HepG2 (cell line): ENCODE measurements at regions not wholly inside any gene's neighbourhood (a gene's known extent, or its start where the extent isn't known, plus 50 kb on each side); places are given as distances from the start of the nearest gene placed in this dataset.

Experiments
- EED ChIP-seq: sonication (generic); formaldehyde crosslinking; IDR thresholded peaks from 2 replicates; pipeline ENCODE4 v1.5.0; 2020; ENCODE audit warnings: mild to moderate bottlenecking, missing genetic modification reagents
- ELF4 ChIP-seq: sonication (generic); formaldehyde crosslinking; IDR thresholded peaks from 2 replicates; pipeline ENCODE4 v1.5.0; 2020; ENCODE audit warnings: missing genetic modification reagents, mild to moderate bottlenecking, moderate library complexity, borderline replicate concordance
- MXI1 ChIP-seq: IDR thresholded peaks from 3 replicates; pipeline ENCODE4 v1.6.1; 2012; ENCODE audit warnings: low read depth, low read length, inconsistent platforms, borderline replicate concordance
- NR2F6 ChIP-seq, 2 experiments: IDR thresholded peaks; 2 replicates each; pipeline ENCODE4 v1.6.1; 2016; ENCODE audit warnings: antibody characterized with exemption in 1 of 2, mild to moderate bottlenecking in 1 of 2
- SATB2 ChIP-seq: sonication (generic); formaldehyde crosslinking; IDR thresholded peaks from 2 replicates; pipeline ENCODE4 v1.5.0; 2020; ENCODE audit warnings: missing genetic modification reagents
- SSRP1 ChIP-seq: IDR thresholded peaks from 2 replicates; pipeline ENCODE4 v1.6.1; 2016; ENCODE audit warnings: control low read depth
- TCF7 ChIP-seq: sonication (generic); IDR thresholded peaks from 2 replicates; pipeline ENCODE4 v1.6.1; 2016; ENCODE audit warnings: antibody characterized with exemption, low read depth
- ZMYM3 ChIP-seq: sonication (generic); formaldehyde crosslinking; IDR thresholded peaks from 2 replicates; pipeline ENCODE4 v1.5.1; 2020; ENCODE audit warnings: mild to moderate bottlenecking, missing genetic modification reagents
- ZNF234 ChIP-seq: sonication (generic); formaldehyde crosslinking; conservative IDR thresholded peaks from 2 replicates; pipeline ENCODE4 v1.5.1; 2020; ENCODE audit warnings: mild to moderate bottlenecking, missing genetic modification reagents
- ZNF431 ChIP-seq: sonication (generic); formaldehyde crosslinking; IDR thresholded peaks from 2 replicates; pipeline ENCODE4 v1.9.0; 2022; ENCODE audit warnings: missing genetic modification reagents, low read depth, mild to moderate bottlenecking, borderline replicate concordance
- ZNF570 ChIP-seq: sonication (generic); formaldehyde crosslinking; IDR thresholded peaks from 2 replicates; pipeline ENCODE4 v1.4.0; 2020; ENCODE audit warnings: mild to moderate bottlenecking, missing genetic modification reagents, borderline replicate concordance
- TF ChIP-seq, protein P1 (sequence below): IDR thresholded peaks from 2 replicates; pipeline ENCODE4 v1.6.1; 2016; ENCODE audit warnings: low read depth, missing genetic modification reagents, missing compliant biosample characterization
- TF ChIP-seq, protein P2 (sequence below): sonication (generic); formaldehyde crosslinking; IDR thresholded peaks from 2 replicates; pipeline ENCODE4 v1.4.0; 2020; ENCODE audit warnings: missing genetic modification reagents
- TF ChIP-seq, protein P3 (sequence below): fragments of 450-650 bp; IDR thresholded peaks from 2 replicates; pipeline ENCODE4 v1.6.1; 2017
- TF ChIP-seq, protein P4 (sequence below): sonication (generic); formaldehyde crosslinking; IDR thresholded peaks from 2 replicates; pipeline ENCODE4 v1.4.0; 2020; ENCODE audit warnings: missing genetic modification reagents
- TF ChIP-seq, protein P5 (sequence below): IDR thresholded peaks from 2 replicates; pipeline ENCODE4 v1.6.1; 2016; ENCODE audit warnings: low read depth, control low read depth
- TF ChIP-seq, protein P6 (sequence below): sonication (generic); formaldehyde crosslinking; IDR thresholded peaks from 2 replicates; pipeline ENCODE4 v1.4.0; 2020; ENCODE audit warnings: mild to moderate bottlenecking, missing genetic modification reagents

DNA sequence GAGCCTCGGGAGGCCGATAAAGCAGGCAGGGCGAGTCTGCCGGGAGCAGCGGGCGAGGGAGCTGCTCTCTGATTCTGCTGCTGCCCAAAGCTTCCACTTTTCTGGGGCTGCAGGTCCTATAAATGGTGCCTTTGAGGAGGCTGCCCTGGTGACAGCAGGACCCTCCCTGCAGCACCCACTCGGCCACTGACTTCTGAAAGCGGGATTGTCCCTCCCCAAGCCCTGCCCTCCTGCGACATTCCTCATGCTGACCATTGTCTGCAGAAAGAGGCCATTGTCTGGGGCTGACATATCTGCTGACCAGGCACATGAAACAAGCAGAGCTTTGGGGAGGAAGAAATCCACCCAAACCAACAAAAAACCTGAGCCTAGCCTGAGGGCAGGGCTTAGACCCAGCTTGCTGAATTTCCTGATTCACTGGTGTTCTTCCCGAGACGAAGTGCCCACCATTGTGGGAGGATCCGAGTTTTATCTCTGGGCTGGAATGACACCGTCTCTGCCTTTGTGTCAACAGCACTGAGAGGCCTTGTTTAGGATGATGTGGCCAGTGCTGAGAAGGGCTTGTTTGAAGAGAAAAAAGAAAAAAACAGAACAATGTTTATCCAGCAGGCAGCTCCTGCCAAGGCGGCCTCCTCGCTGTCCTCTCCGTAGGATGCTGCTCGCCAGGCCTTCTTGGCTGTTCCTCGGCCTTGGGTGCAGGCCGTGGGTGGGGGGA, 129.7 kb downstream of the MYCN start (continued):
- TF ChIP-seq MXI1, result no peak
- no peak for TF ChIP-seq ELF4 (CRISPR knock-in tag)
- no peak; the same call in 1 of the 2 replicates for TF ChIP-seq ZMYM3
- TF ChIP-seq NR2F6 (IDR thresholded peaks at IDR 0.05), result peak; percentile 18; the same call in 1 of the 2 replicates
- TF ChIP-seq NR2F6 (CRISPR knock-in tag; IDR thresholded peaks at IDR 0.05), result peak; percentile 61
- TF ChIP-seq, protein P1, sequence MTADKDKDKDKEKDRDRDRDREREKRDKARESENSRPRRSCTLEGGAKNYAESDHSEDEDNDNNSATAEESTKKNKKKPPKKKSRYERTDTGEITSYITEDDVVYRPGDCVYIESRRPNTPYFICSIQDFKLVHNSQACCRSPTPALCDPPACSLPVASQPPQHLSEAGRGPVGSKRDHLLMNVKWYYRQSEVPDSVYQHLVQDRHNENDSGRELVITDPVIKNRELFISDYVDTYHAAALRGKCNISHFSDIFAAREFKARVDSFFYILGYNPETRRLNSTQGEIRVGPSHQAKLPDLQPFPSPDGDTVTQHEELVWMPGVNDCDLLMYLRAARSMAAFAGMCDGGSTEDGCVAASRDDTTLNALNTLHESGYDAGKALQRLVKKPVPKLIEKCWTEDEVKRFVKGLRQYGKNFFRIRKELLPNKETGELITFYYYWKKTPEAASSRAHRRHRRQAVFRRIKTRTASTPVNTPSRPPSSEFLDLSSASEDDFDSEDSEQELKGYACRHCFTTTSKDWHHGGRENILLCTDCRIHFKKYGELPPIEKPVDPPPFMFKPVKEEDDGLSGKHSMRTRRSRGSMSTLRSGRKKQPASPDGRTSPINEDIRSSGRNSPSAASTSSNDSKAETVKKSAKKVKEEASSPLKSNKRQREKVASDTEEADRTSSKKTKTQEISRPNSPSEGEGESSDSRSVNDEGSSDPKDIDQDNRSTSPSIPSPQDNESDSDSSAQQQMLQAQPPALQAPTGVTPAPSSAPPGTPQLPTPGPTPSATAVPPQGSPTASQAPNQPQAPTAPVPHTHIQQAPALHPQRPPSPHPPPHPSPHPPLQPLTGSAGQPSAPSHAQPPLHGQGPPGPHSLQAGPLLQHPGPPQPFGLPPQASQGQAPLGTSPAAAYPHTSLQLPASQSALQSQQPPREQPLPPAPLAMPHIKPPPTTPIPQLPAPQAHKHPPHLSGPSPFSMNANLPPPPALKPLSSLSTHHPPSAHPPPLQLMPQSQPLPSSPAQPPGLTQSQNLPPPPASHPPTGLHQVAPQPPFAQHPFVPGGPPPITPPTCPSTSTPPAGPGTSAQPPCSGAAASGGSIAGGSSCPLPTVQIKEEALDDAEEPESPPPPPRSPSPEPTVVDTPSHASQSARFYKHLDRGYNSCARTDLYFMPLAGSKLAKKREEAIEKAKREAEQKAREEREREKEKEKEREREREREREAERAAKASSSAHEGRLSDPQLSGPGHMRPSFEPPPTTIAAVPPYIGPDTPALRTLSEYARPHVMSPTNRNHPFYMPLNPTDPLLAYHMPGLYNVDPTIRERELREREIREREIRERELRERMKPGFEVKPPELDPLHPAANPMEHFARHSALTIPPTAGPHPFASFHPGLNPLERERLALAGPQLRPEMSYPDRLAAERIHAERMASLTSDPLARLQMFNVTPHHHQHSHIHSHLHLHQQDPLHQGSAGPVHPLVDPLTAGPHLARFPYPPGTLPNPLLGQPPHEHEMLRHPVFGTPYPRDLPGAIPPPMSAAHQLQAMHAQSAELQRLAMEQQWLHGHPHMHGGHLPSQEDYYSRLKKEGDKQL (CRISPR knock-in tag), result no peak; the same call in none of the 2 replicates
- TF ChIP-seq, protein P2, sequence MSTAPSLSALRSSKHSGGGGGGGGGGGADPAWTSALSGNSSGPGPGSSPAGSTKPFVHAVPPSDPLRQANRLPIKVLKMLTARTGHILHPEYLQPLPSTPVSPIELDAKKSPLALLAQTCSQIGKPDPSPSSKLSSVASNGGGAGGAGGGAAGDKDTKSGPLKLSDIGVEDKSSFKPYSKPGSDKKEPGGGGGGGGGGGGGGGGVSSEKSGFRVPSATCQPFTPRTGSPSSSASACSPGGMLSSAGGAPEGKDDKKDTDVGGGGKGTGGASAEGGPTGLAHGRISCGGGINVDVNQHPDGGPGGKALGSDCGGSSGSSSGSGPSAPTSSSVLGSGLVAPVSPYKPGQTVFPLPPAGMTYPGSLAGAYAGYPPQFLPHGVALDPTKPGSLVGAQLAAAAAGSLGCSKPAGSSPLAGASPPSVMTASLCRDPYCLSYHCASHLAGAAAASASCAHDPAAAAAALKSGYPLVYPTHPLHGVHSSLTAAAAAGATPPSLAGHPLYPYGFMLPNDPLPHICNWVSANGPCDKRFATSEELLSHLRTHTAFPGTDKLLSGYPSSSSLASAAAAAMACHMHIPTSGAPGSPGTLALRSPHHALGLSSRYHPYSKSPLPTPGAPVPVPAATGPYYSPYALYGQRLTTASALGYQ, result peak; percentile 81; the same call in 1 of the 2 replicates
- TF ChIP-seq, protein P3, sequence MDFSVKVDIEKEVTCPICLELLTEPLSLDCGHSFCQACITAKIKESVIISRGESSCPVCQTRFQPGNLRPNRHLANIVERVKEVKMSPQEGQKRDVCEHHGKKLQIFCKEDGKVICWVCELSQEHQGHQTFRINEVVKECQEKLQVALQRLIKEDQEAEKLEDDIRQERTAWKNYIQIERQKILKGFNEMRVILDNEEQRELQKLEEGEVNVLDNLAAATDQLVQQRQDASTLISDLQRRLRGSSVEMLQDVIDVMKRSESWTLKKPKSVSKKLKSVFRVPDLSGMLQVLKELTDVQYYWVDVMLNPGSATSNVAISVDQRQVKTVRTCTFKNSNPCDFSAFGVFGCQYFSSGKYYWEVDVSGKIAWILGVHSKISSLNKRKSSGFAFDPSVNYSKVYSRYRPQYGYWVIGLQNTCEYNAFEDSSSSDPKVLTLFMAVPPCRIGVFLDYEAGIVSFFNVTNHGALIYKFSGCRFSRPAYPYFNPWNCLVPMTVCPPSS, result no peak
- TF ChIP-seq, protein P4, sequence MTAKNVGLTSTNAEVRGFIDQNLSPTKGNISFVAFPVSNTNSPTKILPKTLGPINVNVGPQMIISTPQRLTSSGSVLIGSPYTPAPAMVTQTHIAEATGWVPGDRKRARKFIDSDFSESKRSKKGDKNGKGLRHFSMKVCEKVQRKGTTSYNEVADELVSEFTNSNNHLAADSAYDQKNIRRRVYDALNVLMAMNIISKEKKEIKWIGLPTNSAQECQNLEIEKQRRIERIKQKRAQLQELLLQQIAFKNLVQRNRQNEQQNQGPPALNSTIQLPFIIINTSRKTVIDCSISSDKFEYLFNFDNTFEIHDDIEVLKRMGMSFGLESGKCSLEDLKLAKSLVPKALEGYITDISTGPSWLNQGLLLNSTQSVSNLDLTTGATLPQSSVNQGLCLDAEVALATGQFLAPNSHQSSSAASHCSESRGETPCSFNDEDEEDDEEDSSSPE (CRISPR knock-in tag), result no peak; the same call in 1 of the 2 replicates
- TF ChIP-seq, protein P5, sequence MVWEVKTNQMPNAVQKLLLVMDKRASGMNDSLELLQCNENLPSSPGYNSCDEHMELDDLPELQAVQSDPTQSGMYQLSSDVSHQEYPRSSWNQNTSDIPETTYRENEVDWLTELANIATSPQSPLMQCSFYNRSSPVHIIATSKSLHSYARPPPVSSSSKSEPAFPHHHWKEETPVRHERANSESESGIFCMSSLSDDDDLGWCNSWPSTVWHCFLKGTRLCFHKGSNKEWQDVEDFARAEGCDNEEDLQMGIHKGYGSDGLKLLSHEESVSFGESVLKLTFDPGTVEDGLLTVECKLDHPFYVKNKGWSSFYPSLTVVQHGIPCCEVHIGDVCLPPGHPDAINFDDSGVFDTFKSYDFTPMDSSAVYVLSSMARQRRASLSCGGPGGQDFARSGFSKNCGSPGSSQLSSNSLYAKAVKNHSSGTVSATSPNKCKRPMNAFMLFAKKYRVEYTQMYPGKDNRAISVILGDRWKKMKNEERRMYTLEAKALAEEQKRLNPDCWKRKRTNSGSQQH (CRISPR knock-in tag), result no peak
- TF ChIP-seq ZNF431 (CRISPR knock-in tag), result no peak
- no peak for TF ChIP-seq ZNF570 (CRISPR knock-in tag)
- TF ChIP-seq SATB2 (CRISPR knock-in tag), result no peak
- TF ChIP-seq EED (CRISPR knock-in tag), result 0 out of 2 replicates have a peak, but pooled peaks have one; percentile 62
- TF ChIP-seq, protein P6, sequence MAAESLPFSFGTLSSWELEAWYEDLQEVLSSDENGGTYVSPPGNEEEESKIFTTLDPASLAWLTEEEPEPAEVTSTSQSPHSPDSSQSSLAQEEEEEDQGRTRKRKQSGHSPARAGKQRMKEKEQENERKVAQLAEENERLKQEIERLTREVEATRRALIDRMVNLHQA, result no peak
- no peak for TF ChIP-seq ZNF234 (CRISPR knock-in tag)
- TF ChIP-seq SSRP1 (CRISPR knock-in tag), result no peak
- peak; percentile 46; the same call in 1 of the 2 replicates for TF ChIP-seq TCF7
